KG1 (cell line): ENCODE measurements at regions not wholly inside any gene's neighbourhood (a gene's known extent, or its start where the extent isn't known, plus 50 kb on each side); places are given as distances from the start of the nearest gene placed in this dataset.

Experiments
- DNase-seq: peaks from one replicate; lab custom pipeline; 2025; lab: John Stamatoyannopoulos, UW

DNA sequence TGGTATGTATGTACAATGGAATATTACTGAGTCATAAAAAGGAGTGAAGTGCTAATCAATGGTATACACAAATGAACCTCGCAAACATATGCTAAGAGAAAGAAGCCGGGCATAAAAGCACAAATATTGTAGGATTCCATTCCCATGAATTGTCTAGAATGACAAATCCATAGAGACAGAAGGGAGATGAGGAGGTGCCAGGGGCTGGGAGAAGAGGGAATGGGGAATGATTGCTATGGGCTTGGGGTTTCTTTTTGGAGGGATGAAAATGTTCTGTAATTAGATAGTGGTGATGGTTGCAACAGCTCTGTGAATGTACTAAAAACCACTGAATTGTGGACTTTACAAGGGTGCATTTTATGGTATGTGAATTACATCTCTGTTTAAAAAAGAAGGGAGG is 73.5 kb downstream of the GLI2 start:
- no peak for DNase-seq

DNA sequence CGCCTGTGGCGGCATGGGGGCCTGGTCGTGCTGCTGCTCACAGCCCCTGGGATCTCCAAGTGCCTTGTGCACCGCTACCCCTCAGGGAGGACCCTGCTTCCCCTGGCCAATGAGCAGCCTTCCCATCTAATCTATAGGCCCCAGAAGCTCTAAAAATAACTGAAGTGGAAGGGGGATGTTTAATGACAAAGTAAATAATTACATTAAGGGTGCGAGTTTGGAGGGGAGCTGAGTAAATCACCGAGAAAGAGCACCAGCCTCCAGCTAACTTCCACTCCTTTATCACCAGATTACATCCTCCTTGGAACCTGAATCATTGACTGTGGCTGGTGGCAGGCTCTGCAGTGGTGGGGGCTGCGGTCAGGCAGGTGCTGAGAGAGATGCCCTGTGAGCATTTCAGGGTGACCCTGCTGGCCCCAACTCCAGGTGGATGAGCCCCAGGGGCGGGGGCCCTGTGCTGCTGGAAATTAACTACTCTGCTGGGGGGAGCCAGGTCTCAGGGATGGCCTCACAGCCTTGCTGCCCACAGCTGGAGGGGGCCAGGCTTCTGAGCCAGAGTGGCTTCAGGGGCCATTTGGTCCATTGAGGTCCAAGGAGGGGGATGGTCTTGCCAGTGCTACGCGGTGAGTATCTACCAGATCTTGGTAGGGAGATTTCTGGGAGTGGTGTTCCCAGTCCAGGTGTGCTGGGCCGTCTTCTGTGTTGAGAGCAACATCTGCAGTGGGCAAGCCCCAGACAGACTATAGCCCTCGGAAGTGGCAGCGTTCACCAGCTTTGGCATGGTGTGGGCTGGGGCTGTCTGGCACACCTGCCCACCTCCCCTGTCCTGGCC is 74.2 kb downstream of the GLI2 start:
- no peak for DNase-seq

DNA sequence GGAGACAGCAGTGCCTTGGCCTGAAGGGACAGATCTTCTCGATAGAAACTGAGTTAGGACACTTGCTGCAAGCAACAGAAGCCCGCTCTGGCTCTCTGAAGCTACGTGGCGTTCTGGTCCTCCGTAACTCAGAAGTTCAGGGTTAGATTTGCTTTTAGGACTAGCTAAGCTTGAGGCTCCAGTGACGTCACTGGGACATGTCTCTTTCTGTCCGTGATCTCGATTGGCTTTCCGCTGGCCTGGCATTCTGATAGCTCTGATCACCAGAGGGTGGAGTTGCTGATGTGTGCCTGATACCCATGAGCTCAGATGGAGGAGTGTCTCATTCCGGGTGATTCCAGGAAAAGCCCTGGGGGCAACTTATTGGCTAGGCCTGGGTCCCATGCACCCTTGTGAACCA is 75.0 kb downstream of the GLI2 start:
- no peak for DNase-seq

DNA sequence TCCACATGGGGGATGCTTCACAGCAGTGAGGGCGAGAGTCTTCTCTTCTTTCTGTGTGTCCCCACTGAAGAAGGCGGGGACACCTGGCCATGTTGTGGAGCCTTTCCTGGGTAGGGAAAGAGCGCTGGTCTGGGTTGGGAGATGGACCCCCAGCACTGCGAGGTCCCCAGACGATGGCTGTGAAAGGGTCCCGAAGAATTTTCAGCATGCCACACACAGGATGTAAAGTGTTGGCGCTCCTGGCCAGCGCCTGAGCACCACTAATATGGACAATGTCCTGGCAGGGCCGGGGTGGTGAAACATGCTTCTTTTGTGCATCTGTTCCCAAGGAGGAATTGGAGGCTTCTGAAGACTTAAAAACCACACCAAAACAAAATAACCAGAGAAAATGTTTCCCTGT is 77.2 kb downstream of the GLI2 start:
- no peak for DNase-seq

- no peak for DNase-seq
Observed at GRCh38 chr2:120814352-120814751, 78.7 kb downstream of the GLI2 start.

- DNase-seq, result no peak
Observed at GRCh38 chr2:120815292-120815691, 79.6 kb downstream of the GLI2 start.

DNA sequence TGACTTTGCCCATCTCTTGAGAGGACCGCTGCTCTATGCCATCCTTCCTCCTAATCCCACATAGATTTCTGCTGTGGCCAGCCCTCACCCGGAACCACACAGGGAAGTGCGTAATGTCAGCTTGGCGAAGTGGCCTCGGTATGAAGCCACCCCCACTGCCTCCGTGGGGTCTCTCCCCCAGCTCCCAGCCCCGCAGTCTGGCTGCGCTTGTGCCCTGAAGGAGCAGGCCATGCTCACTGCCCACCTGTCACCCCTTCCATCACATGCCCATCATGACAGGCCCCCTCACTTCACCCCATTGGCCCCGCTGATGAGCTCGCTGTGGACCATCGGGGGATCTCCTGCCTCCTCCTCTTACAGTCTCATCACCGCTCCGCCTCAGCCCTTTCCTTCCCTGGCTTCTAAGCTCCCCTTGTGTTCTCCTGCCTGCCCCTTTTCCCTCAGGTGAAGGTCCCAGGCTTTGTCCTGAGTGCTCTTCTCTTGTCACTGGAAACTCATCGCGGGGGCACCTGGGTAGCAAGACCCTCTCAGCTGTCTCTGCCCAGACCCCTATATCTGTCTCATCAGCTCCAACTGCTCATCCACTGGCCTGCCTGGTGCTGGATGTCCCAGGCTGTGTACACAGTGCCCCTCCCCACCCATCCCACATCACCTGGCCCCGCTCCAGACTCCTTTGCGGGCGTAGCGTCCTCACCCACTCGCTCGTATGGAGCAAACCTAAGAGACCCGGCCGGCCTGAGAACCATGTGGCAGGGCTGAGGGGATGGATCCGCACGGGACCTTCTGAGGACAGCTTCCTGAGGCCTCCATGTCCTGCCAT is 81.7 kb downstream of the GLI2 start:
- DNase-seq, result no peak

DNA sequence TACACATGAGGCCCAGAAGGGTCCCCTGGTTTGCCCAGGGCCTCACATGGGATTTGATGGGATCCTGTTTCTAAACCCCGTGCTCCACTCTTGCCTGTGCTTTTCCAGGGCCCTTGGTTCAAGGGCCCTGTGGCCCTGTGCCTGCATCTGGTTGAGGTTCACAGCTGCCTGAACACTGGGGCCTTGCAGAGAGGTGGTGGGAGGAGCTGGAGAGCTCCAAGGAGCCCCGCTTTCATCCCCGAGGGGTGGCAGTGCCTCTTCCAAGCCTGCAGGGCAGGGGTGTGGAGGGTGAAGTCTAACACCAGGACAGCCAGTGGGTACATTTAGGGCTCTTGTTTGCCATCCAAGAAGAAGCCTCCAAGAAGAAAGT is 82.3 kb downstream of the GLI2 start:
- no peak for DNase-seq

GRCh38 chr2:120818441-120818920 is 82.8 kb downstream of the GLI2 start:
- no peak for DNase-seq

GRCh38 chr2:120819720-120820210 is 84.1 kb downstream of the GLI2 start:
- no peak for DNase-seq

DNA sequence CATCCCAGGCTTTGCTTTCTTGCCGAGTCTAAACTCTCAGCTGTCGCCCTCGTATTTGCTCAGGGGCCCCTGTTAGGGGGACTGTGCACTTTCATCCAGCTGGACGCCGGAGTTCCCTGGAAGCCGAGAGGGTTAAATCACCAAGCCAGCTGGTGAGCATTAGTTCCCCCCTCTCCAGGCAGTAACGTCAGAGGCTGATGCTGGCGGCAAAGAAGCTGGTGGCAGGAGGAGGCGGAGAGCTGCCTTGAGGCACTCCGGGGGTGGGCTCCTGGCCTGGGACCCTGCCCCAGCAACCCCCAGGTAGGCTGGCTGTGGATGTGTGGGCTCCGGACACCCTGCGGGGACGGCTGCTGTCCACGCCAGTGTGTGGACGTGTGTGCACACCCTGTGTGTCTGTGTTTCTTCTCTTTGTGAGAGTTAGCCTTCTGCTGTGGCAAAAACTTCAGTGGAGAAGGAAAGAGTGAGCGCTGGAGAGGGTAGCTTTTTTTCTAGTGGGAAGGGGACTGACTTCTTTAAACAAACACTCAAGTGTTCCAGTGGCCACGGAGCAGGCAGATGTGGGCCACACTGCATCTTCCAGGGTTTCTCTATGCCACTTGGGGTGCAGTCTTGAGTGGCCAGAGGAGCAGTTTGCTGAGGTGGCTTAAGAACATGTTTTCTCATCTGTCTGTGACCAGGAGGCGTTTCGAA is 84.7 kb downstream of the GLI2 start:
- DNase-seq, result no peak

GRCh38 chr2:120820953-120821279 is 85.2 kb downstream of the GLI2 start:
- DNase-seq, result no peak

- DNase-seq, result no peak
Observed at GRCh38 chr2:120821446-120822160, 85.9 kb downstream of the GLI2 start.

DNA sequence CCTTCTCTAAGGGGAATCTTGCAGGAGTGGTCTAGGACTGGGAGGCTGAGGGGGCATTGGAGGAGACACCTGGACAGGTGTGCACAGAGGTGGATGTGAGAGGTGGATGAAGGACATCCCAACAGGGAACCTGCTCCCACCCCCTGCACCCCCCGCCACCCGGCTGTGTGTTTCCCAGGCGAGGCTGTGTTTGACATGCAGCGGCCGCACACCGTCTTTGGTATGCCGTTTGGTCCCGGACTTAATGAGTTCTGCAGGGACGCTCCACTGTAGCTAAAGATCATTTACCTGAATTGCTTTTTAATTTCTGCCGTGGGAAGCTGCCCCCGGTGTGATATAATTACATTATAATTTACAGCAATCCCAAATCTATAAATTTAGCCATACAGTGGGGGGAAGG is 87.3 kb downstream of the GLI2 start:
- no peak for DNase-seq

DNA sequence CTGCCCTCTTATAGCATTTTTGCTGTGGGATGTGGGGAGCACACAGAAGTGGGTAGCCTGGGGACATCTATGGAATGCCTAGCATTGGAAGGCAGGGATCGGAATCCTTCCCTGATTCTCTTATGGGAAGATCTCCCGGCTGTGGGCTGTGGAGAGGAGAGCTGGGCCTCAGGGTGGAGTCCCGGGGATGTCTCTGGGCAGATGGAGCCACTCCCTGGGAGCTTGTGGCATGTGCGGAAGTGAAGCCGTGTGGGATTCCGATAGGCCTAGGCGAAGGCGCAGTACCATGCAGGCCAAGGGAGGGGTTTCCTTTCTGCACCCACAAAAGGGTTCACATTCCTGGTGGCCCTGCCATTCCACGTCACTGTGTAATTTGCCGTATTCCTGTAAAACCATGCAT is 87.9 kb downstream of the GLI2 start:
- no peak for DNase-seq

- DNase-seq, result no peak
Observed at GRCh38 chr2:120824246-120824645, 88.6 kb downstream of the GLI2 start.

DNA sequence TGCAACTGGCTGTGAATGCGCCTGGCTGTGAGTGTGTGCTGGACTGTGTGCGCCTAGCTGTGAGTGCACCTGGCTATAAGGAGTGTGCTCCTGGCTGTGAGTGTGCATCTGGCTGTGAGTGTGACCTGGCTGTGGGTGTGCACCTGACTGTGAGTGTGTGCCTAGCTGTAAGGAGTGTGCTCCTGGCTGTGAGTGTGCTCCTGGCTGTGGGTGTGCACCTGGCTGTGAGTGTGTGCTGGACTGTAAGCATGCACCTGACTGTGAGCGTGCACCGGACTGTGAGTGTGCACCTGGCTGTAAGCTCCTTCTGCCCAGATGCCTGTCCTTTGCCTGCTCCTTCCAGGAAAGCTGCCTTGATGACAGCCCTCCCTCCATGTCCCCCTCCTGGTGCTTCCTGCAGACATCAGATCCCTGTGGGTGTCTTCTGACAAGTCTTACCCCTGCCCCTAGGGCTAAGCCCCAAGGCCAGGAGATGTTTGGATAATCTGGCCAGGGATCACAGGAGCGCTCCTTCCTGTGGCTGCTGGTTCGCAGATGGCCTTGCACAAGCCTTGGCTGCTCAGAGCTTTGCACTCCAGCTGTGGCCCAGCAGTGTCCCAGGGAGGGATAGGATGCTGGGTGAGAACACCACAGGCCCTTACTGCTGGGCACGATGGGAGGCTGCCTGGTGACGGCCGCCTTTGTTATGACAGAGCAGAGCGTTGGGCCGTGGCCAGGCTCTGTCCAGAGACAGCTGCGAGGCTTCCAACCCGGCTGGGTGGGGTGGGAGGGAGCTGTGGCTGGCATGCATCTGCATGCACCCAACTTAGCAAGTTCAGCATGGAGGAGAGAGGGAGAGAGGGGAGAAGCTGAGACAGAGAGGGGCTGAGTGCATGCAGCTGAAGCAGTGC is 89.9 kb downstream of the GLI2 start:
- DNase-seq, result no peak

DNA sequence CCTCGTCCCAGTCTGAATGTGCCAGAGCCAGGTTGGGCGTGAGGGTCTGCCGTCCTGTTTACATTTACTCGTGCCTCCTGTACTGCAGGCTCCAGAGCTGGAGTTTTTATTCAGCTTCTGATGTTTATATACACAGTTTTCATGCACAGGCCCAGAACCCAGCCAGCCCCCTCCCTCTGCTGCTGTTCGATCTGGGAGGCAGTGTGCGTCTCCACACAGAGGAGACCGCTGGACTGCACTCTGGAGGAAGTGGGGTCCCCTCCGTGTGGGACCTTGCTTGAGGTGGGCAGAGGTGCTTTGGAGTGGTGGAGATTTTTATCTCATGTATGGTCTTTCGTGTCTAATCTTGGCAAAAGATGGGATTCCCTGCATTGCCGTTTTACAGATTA is 90.6 kb downstream of the GLI2 start:
- no peak for DNase-seq

DNA sequence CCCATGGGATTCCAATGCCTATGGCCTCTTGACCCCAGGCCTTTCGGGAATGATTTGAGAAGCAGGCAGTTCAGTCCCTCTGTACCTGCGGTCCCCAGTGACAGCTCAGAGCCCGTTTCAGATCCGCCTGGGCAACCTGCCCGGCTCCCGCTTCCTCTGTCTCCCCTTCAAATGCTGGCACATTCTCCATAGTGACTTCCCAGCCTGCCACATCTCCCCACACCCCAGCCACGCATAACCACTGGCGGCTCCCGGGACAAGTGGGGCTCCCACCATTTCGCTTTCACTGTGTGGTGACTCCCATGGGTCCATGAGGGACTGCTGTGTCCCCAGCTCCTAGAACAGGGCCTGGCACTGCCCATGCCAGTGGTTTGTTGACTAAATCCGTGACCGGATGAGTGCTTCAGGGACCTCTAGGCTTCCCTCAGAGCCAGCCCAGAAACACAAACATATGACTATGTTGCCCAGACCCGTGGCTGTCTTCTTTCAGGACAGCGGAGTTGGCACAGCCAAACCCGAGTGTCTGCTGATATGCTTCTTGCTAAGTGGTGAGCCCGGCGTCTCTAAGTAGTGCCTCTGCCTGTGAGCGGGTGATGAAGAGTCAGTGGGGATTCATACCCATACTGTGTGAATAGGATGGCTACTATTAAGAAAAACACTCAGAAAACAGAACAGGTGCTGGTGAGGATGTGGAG is 91.2 kb downstream of the GLI2 start:
- DNase-seq, result no peak

DNA sequence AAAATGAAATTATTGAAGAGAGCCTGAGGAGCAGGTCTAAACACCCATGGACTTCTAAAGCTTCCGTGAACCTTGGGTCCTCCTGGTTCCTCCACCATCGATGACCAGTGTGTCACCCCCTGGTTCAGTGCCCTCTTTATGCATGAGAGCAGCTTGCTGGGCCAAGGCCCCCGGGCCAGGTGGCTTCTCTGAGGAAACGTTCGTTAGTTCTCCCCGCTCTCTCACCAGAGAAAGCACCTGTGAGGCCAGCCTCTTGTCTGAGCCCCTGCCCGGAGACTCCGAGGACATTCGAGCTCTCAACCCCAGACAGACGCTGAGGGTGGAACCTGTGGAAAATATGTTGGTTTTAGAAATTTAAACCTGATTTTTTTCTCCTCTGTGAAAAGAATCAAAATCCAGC is 92.4 kb downstream of the GLI2 start:
- no peak for DNase-seq
